Testis (tissue), 2 donors: ENCODE measurements at regions not wholly inside any gene's neighbourhood (a gene's known extent, or its start where the extent isn't known, plus 50 kb on each side); places are given as distances from the start of the nearest gene placed in this dataset.

Experiments
- DNase-seq: peaks from one replicate; pipeline ENCODE4 v3.0.0-alpha.2; 2019
- H3K27ac ChIP-seq, 2 donors: fragments of 200-600 bp; sonication (generic); one replicate each; pipeline ENCODE4 v1.5.1; 2019
- H3K27me3 ChIP-seq: fragments of 200-600 bp; sonication (generic); one replicate; pipeline ENCODE4 v1.5.1; 2019
- H3K36me3 ChIP-seq: fragments of 200-600 bp; sonication (generic); one replicate; pipeline ENCODE4 v1.5.1; 2017; ENCODE audit warnings: low read depth; ENCODE audit errors: missing control alignments
- H3K4me1 ChIP-seq: fragments of 200-600 bp; sonication (generic); one replicate; pipeline ENCODE4 v1.5.1; 2019
- H3K4me3 ChIP-seq, 2 donors: fragments of 200-600 bp; sonication (generic); one replicate each; pipeline ENCODE4 v1.5.1; 2017 to 2019
- H3K9me3 ChIP-seq: fragments of 200-600 bp; sonication (generic); one replicate; pipeline ENCODE4 v1.5.1; 2017
- CTCF ChIP-seq, 3 experiments: fragments of 450-650 bp in 2 of 3; fragments of 200-600 bp in 1 of 3; sonication (generic) in 1 of 3; IDR thresholded peaks; one replicate each; pipeline ENCODE4 v1.5.1; 2016 to 2019; ENCODE audit warnings: antibody characterized with exemption in 3 of 3, mild to moderate bottlenecking in 2 of 3, moderate library complexity in 1 of 3
- POLR2A ChIP-seq: fragments of 450-650 bp; IDR thresholded peaks from one replicate; pipeline ENCODE4 v1.6.1; 2017; ENCODE audit warnings: antibody characterized with exemption, mild to moderate bottlenecking, moderate library complexity
- WGBS, 2 donors: methylation state at CpG; one replicate each; pipeline ENCODE4 v1.1.5; 2018; 5-methylcytosine and 5-hydroxymethylcytosine counted together
- intact Hi-C: fragments of 100-400 bp; cut with DNase I; formaldehyde crosslinking; loops from one replicate; pipeline ENCODE4 v1.15.1; 2023; ENCODE audit warnings: low total_unique reads

- Histone ChIP-seq H3K4me1 (no peaks in the 10 kb centered on the region), H3K27ac (no peak overlapping the region), H3K27me3 (no peaks in the 10 kb centered on the region), H3K9me3 (no peaks in the 10 kb centered on the region), H3K36me3 (no peaks in the 10 kb centered on the region), H3K4me3 (no peak overlapping the region)
- no peak for DNase-seq
- TF ChIP-seq CTCF (IDR thresholded peaks at IDR 0.05) (no peak), POLR2A (no peak)
- intact Hi-C loops: no loop called here
Measured at GRCh38 chr1:38223391-38223790, 176.8 kb upstream of the POU3F1 start.

GRCh38 chr1:38222891-38223290, 176.3 kb upstream of the POU3F1 start:
- Histone ChIP-seq H3K27me3 (no peaks in the 10 kb centered on the region), H3K4me3 (no peak overlapping the region), H3K9me3 (no peaks in the 10 kb centered on the region), H3K36me3 (no peaks in the 10 kb centered on the region), H3K4me1 (no peaks in the 10 kb centered on the region), H3K27ac (no peak overlapping the region)
- intact Hi-C loops: no loop called here
- WGBS, 2 donors: 85 to 95% methylated on average over 2 of the region's 2 CpGs
- no peak for DNase-seq
- TF ChIP-seq CTCF (IDR thresholded peaks at IDR 0.05): no peak
- no peak for TF ChIP-seq POLR2A

GRCh38 chr1:38221006-38221649, 174.5 kb upstream of the POU3F1 start:
- no peak for DNase-seq
- no peak overlapping the region for H3K4me3 ChIP-seq
- H3K9me3 ChIP-seq: no peaks in the 10 kb centered on the region
- WGBS, 2 donors: 67 to 71% methylated on average over 9 of the region's 9 CpGs
- no peak for TF ChIP-seq CTCF (IDR thresholded peaks at IDR 0.05)
- no peak for TF ChIP-seq POLR2A
- H3K27ac ChIP-seq: no peak overlapping the region
- intact Hi-C loops: no loop called here
- no peaks in the 10 kb centered on the region for H3K36me3 ChIP-seq
- no peaks in the 10 kb centered on the region for H3K27me3 ChIP-seq
- H3K4me1 ChIP-seq: no peaks in the 10 kb centered on the region

- 87 to 89% methylated on average over 4 to 5 of the region's 5 CpGs for WGBS, 2 donors
- no peak overlapping the region for H3K4me3 ChIP-seq
- H3K4me1 ChIP-seq: no peaks in the 10 kb centered on the region
- no peaks in the 10 kb centered on the region for H3K9me3 ChIP-seq
- H3K27me3 ChIP-seq: no peaks in the 10 kb centered on the region
- intact Hi-C loops: no loop called here
- H3K36me3 ChIP-seq: no peaks in the 10 kb centered on the region
- no peak overlapping the region for H3K27ac ChIP-seq
- DNase-seq: no peak
- no peak for TF ChIP-seq CTCF (IDR thresholded peaks at IDR 0.05)
- TF ChIP-seq POLR2A: no peak
Measured at GRCh38 chr1:38217316-38217715, 170.7 kb upstream of the POU3F1 start.
